Gastrocnemius medialis (tissue), 4 donors: ENCODE measurements at regions not wholly inside any gene's neighbourhood (a gene's known extent, or its start where the extent isn't known, plus 50 kb on each side); places are given as distances from the start of the nearest gene placed in this dataset.
"Not testable (repeated sequence)": the region's sequence is repeated elsewhere in the genome, so short reads cannot be mapped to it uniquely, and the experiment has no call there.

Experiments used
- ATAC-seq, 2 donors: fragments of 150-250 bp; one replicate each; pipeline ENCODE4 v1.9.1; 2016
- DNase-seq, 2 donors: peaks; one replicate each; pipeline ENCODE4 v3.0.0-alpha.2; 2019
- H3K27ac ChIP-seq, 4 donors: fragments of 200-600 bp; sonication (generic); 1 replicate in 1 of 4; 2 replicates in 3 of 4; pipeline ENCODE4 v1.5.1; 2016 to 2018; ENCODE audit warnings: mild to moderate bottlenecking in 2 of 4, moderate library complexity in 1 of 4
- H3K27me3 ChIP-seq, 3 donors: fragments of 200-600 bp; sonication (generic) in 2 of 3; 1 replicate in 1 of 3; 2 replicates in 2 of 3; pipeline versions ENCODE4 v1.5.1 to v1.6.0; 2016 to 2019; ENCODE audit warnings: mild to moderate bottlenecking in 1 of 3, moderate library complexity in 1 of 3
- H3K36me3 ChIP-seq, 2 donors: fragments of 200-600 bp; sonication (generic) in 1 of 2; one replicate each; pipeline ENCODE4 v1.5.1; 2017 to 2018
- H3K4me1 ChIP-seq, 2 donors: fragments of 200-600 bp; sonication (generic) in 1 of 2; one replicate each; pipeline ENCODE4 v1.5.1; 2016 to 2017; ENCODE audit warnings: mild to moderate bottlenecking in 2 of 2
- H3K4me3 ChIP-seq, 4 donors: fragments of 200-600 bp; sonication (generic) in 3 of 4; 1 replicate in 1 of 4; 2 replicates in 3 of 4; pipeline ENCODE4 v1.5.1; 2016 to 2019; ENCODE audit warnings: mild to moderate bottlenecking in 2 of 4
- H3K9me3 ChIP-seq, 3 donors: fragments of 200-600 bp; sonication (generic) in 2 of 3; 1 replicate in 1 of 3; 2 replicates in 2 of 3; pipeline ENCODE4 v1.5.1; 2016 to 2019
- POLR2A ChIP-seq, 2 donors: fragments of 450-650 bp; IDR thresholded peaks; one replicate each; pipeline ENCODE4 v1.6.1; 2017; ENCODE audit warnings: antibody characterized with exemption in 2 of 2, mild to moderate bottlenecking in 2 of 2, moderate library complexity in 2 of 2
- in situ Hi-C, 4 donors: fragments of 200-750 bp; cut with MboI; loops; one replicate each; pipeline versions ENCODE4 v1.15.0 to v1.8.0; 2017; ENCODE audit warnings: low sequenced_read_pairs in 4 of 4
- intact Hi-C: fragments of 100-400 bp; cut with DNase I; formaldehyde crosslinking; loops from one replicate; pipeline ENCODE4 v1.15.1; 2023; ENCODE audit warnings: low total_unique reads
- TF ChIP-seq, protein P1 (sequence below), 5 experiments: fragments of 450-650 bp in 3 of 5; fragments of 200-600 bp in 2 of 5; sonication (generic) in 2 of 5; IDR thresholded peaks in 4 of 5; conservative IDR thresholded peaks in 1 of 5; 1 replicate in 4 of 5; 2 replicates in 1 of 5; pipeline ENCODE4 v1.5.1; 2016 to 2019; ENCODE audit warnings: antibody characterized with exemption in 5 of 5, mild to moderate bottlenecking in 3 of 5, moderate library complexity in 3 of 5

DNA sequence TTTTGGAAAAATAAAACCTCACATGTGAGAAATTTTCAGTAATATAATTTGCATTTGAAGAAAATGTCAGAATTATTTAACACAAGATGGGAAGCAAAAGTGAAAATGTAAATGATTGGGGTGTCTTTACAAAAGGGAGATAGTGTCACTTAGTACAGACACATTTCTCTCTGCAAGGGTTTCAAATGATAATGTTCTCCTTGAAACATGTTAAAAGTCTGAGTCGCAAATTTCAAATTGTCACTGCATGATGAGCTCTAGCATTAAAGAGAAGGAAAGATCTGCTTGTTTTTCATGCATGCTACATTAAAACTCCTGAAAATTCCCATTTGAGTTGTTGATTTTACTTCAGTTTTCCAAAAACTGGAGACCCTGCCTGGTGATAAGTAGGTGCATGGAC is 122.0 kb upstream of the LDB2 start:
- DNase-seq (no peak), ATAC-seq (no peak)
- Histone ChIP-seq H3K4me1 (no peaks in the 10 kb centered on the region), H3K9me3 (no peaks in the 10 kb centered on the region), H3K4me3 (no peak overlapping the region), H3K36me3 (no peaks in the 10 kb centered on the region), H3K27me3 (no peaks in the 10 kb centered on the region), H3K27ac (no peak overlapping the region)
- in situ Hi-C loops: no loop called here
- TF ChIP-seq, protein P1, sequence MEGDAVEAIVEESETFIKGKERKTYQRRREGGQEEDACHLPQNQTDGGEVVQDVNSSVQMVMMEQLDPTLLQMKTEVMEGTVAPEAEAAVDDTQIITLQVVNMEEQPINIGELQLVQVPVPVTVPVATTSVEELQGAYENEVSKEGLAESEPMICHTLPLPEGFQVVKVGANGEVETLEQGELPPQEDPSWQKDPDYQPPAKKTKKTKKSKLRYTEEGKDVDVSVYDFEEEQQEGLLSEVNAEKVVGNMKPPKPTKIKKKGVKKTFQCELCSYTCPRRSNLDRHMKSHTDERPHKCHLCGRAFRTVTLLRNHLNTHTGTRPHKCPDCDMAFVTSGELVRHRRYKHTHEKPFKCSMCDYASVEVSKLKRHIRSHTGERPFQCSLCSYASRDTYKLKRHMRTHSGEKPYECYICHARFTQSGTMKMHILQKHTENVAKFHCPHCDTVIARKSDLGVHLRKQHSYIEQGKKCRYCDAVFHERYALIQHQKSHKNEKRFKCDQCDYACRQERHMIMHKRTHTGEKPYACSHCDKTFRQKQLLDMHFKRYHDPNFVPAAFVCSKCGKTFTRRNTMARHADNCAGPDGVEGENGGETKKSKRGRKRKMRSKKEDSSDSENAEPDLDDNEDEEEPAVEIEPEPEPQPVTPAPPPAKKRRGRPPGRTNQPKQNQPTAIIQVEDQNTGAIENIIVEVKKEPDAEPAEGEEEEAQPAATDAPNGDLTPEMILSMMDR (IDR thresholded peaks at IDR 0.05 in 4 of 5, conservative IDR thresholded peaks at IDR 0.05 in 1 of 5): no peak
- no peak for TF ChIP-seq POLR2A (IDR thresholded peaks at IDR 0.05)
- intact Hi-C loops: no loop called here

DNA sequence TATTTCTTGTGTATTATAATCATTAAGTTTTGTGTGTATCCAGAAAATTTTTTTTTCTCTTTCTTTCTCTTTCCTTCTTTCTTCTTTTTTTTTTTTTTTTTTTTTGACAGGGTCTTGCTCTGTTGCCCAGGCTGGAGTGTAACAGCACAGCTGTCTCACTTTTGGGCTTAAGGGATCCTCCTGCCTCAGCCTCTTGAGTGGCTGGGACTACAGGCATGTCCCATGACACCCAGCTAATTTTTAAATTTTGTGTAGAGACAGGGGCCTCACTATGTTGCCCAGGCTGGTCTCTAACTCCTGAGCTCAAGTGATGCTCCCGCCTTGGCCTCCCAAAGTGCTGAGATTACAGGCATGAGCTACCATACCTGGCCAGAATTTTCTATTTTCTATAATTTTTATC is 120.2 kb upstream of the LDB2 start:
- H3K4me3 ChIP-seq, H3K36me3 ChIP-seq, H3K9me3 ChIP-seq, H3K27me3 ChIP-seq, in situ Hi-C loops, intact Hi-C loops, H3K27ac ChIP-seq, DNase-seq, H3K4me1 ChIP-seq, ATAC-seq: not testable (repeated sequence)

DNA sequence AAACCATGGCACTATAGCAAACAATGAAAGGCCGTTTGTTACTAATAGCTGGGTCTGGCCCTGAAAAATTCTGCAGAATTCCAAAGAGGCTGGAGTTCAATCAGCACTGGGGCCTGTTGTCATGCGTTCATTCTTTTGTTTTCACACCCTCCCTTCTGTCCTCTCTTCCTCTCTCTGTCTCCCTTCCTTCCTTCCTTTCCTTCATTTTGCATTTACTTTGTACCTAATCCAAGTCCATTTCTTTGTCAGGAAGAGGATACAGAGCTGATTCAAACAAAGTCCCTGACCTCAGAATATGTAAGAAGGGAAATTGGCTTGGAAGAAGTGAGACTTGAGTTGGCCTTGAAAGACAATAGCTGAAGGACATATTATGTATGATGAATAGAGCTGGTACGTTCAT is 119.6 kb upstream of the LDB2 start:
- Histone ChIP-seq H3K36me3 (no peaks in the 10 kb centered on the region), H3K4me1 (no peaks in the 10 kb centered on the region), H3K9me3 (no peaks in the 10 kb centered on the region), H3K4me3 (no peak overlapping the region), H3K27me3 (no peaks in the 10 kb centered on the region), H3K27ac (no peak overlapping the region)
- no peak for ATAC-seq
- TF ChIP-seq, protein P1 (IDR thresholded peaks at IDR 0.05 in 4 of 5, conservative IDR thresholded peaks at IDR 0.05 in 1 of 5): no peak
- TF ChIP-seq POLR2A (IDR thresholded peaks at IDR 0.05): no peak
- intact Hi-C loops (no loop called here), in situ Hi-C loops (no loop called here)
- no peak for DNase-seq

DNA sequence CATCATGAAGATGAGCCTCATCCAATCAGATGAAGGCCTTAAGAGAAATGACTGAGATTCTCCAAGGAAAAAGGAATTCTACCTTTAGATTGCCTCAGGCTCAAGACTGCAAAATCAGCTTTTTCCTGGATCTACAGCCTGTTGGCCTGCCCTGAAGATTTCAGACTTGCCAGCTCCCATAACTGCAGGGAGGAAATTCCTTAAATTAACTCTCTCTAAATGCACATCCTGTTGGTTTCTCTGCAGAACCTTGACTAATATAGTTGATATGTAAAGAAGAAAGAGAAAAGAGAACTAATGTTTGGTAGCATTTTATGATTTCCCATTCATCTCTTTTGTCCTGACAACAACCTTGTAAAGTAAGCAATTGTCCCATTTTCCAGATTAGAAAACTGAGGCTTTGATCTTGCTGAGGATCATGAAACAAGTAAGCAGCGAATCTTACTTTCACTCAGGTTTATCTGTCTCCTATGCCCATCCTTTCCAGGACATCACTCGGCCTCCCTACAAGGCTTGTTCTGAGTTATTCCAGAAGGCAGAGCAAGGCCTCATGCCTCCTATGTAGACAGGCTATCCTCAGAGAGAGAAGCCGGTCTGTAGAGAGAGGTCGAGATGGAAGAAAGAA is 115.0 kb upstream of the LDB2 start:
- no peak for TF ChIP-seq POLR2A (IDR thresholded peaks at IDR 0.05)
- TF ChIP-seq, protein P1 (IDR thresholded peaks at IDR 0.05 in 4 of 5, conservative IDR thresholded peaks at IDR 0.05 in 1 of 5): no peak
- ATAC-seq (no peak), DNase-seq (no peak)
- Histone ChIP-seq H3K27ac (no peak overlapping the region), H3K4me1 (no peaks in the 10 kb centered on the region), H3K9me3 (no peaks in the 10 kb centered on the region), H3K36me3 (no peaks in the 10 kb centered on the region), H3K4me3 (no peak overlapping the region), H3K27me3 (no peaks in the 10 kb centered on the region)
- in situ Hi-C loops: no loop called here
- intact Hi-C loops: no loop called here

DNA sequence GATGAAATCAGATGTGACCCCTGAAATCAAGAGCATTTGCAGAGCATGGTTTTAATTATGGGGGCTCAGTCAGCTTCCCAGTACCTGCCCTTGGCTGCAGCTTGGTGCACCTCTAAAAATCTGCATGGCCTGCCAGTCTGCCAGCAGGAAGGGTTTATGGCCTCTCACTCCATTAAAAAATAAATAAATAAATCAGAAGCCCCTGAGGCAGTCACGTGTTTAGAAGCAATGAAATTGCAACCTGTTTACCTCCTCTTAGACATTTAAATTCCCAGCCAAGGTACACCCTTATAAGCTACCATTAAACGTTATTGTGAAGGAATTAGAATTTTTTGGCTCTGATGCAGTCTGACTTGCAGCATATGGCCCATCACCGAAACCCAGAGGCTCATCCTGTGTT is 114.0 kb upstream of the LDB2 start:
- TF ChIP-seq, protein P1 (IDR thresholded peaks at IDR 0.05 in 4 of 5, conservative IDR thresholded peaks at IDR 0.05 in 1 of 5): no peak
- TF ChIP-seq POLR2A (IDR thresholded peaks at IDR 0.05): no peak
- H3K27me3 ChIP-seq: no peaks in the 10 kb centered on the region
- in situ Hi-C loops (no loop called here), intact Hi-C loops (no loop called here)
- ATAC-seq (no peak), DNase-seq (no peak)
- no peaks in the 10 kb centered on the region for H3K36me3 ChIP-seq
- no peak overlapping the region for H3K4me3 ChIP-seq
- no peaks in the 10 kb centered on the region for H3K4me1 ChIP-seq
- H3K27ac ChIP-seq: no peak overlapping the region
- H3K9me3 ChIP-seq: no peaks in the 10 kb centered on the region
